ENCODE measurements at regions not wholly inside any gene's neighbourhood (a gene's known extent, or its start where the extent isn't known, plus 50 kb on each side); places are given as distances from the start of the nearest gene placed in this dataset.

- Histone ChIP-seq H3K36me3 (ENCODE audit: control insufficient read depth in 2 of 2, insufficient read depth in 2 of 2, low read length in 2 of 2) (no peaks in the 10 kb centered on the region), H3K9me3 (ENCODE audit: control insufficient read depth in 2 of 2, low read length in 2 of 2) (peaks cover 0 to 2% of the 10 kb centered on the region in 2 donors), H3K27ac (ENCODE audit: low read length) (no peak overlapping the region), H3K27me3 (ENCODE audit: control insufficient read depth in 1 of 2, insufficient read depth in 2 of 2, low read length in 2 of 2) (peaks cover 6 to 9% of the 10 kb centered on the region in 2 donors), H3K4me1 (ENCODE audit: control insufficient read depth, insufficient read depth, low read length) (no peaks in the 10 kb centered on the region), H3K4me3 (ENCODE audit: low read length in 2 of 2) (no peak overlapping the region), H3K9ac (ENCODE audit: low read length in 2 of 2) (no peak overlapping the region)
These were observed 468.6 kb downstream of the BRD1 start for GRCh38 chr22:49359076-49359475.

GRCh38 chr22:49357661-49358440, 469.8 kb downstream of the BRD1 start:
- no peaks in the 10 kb centered on the region for H3K9me3 ChIP-seq (ENCODE audit: control insufficient read depth in 2 of 2, low read length in 2 of 2)
- peaks cover 6 to 13% of the 10 kb centered on the region in 2 donors for H3K27me3 ChIP-seq (ENCODE audit: control insufficient read depth in 1 of 2, insufficient read depth in 2 of 2, low read length in 2 of 2)
- H3K4me3 ChIP-seq (ENCODE audit: low read length in 2 of 2) = no peak overlapping the region
- no peaks in the 10 kb centered on the region for H3K36me3 ChIP-seq (ENCODE audit: control insufficient read depth in 2 of 2, insufficient read depth in 2 of 2, low read length in 2 of 2)
- H3K9ac ChIP-seq (ENCODE audit: low read length in 2 of 2) = no peak overlapping the region
- no peak overlapping the region for H3K27ac ChIP-seq (ENCODE audit: low read length)
- H3K4me1 ChIP-seq (ENCODE audit: control insufficient read depth, insufficient read depth, low read length) = no peaks in the 10 kb centered on the region

DNA sequence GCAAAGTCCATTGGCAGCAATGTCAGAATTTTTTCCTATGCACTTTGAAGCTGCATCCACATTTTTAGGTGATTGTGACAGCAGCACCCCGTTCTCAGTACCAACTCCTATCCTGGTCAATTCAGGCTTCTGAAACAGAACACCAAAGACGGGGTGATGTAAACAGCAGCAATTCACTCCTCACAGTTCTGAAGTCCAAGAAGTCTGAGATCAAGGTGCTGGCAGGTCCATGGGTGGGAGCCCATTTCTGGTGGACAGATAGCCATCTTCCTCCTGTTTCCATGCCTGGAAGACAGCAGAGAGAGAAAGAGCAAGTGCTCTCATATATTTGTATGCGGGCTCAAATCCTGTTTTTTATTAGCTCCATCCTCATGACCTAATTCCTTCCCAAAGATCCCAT, 471.2 kb downstream of the BRD1 start:
- Histone ChIP-seq H3K9ac (ENCODE audit: low read length in 2 of 2) (no peak overlapping the region), H3K36me3 (ENCODE audit: control insufficient read depth in 2 of 2, insufficient read depth in 2 of 2, low read length in 2 of 2) (no peaks in the 10 kb centered on the region), H3K27ac (ENCODE audit: low read length) (no peak overlapping the region), H3K4me1 (ENCODE audit: control insufficient read depth, insufficient read depth, low read length) (peaks cover 3% of the 10 kb centered on the region), H3K9me3 (ENCODE audit: control insufficient read depth in 2 of 2, low read length in 2 of 2) (no peaks in the 10 kb centered on the region), H3K4me3 (ENCODE audit: low read length in 2 of 2) (no peak overlapping the region), H3K27me3 (ENCODE audit: control insufficient read depth in 1 of 2, insufficient read depth in 2 of 2, low read length in 2 of 2) (peaks cover 11 to 14% of the 10 kb centered on the region in 2 donors)

- Histone ChIP-seq H3K9me3 (ENCODE audit: control insufficient read depth in 2 of 2, low read length in 2 of 2) (no peaks in the 10 kb centered on the region), H3K4me1 (ENCODE audit: control insufficient read depth, insufficient read depth, low read length) (peaks cover 3% of the 10 kb centered on the region), H3K27me3 (ENCODE audit: control insufficient read depth in 1 of 2, insufficient read depth in 2 of 2, low read length in 2 of 2) (peaks cover 13 to 15% of the 10 kb centered on the region in 2 donors), H3K4me3 (ENCODE audit: low read length in 2 of 2) (no peak overlapping the region), H3K27ac (ENCODE audit: low read length) (no peak overlapping the region), H3K36me3 (ENCODE audit: control insufficient read depth in 2 of 2, insufficient read depth in 2 of 2, low read length in 2 of 2) (no peaks in the 10 kb centered on the region), H3K9ac (ENCODE audit: low read length in 2 of 2) (no peak overlapping the region)
These were observed 472.3 kb downstream of the BRD1 start for GRCh38 chr22:49355211-49355920.

DNA sequence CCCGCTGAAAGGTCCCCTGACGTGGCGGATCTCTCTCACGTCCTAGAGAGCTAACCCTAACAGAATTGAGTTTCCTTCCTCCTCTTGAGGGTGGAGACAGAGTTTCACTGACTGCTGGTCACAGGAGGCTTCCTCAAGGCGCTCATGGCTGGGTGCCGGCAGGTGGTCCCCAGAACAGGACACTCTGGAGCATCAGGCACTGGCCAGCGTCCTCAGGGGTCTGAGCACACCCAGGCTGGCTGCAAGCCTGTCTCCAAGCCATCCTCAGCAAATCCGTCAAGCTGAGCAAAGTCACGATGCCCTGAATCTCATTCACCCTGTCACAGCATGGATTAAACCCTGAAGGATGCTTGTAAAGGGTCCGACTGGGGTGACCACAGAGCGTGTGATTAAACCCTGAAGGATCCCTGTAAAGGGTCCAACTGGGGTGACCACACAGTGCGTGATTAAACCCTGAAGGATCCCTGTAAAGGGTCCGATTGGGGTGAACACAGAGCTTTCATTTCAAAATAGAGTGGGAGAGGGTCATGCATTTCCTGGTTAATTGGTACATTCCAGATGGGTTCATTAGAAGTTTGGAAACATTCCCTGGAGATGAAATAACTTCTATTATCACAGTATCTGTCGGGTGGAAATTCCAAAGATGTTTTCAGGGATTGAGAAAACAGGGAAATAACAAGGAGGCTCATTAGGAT, 473.0 kb downstream of the BRD1 start:
- no peak overlapping the region for H3K4me3 ChIP-seq (ENCODE audit: low read length in 2 of 2)
- peaks cover 13 to 15% of the 10 kb centered on the region in 2 donors for H3K27me3 ChIP-seq (ENCODE audit: control insufficient read depth in 1 of 2, insufficient read depth in 2 of 2, low read length in 2 of 2)
- no peak overlapping the region for H3K27ac ChIP-seq (ENCODE audit: low read length)
- H3K4me1 ChIP-seq (ENCODE audit: control insufficient read depth, insufficient read depth, low read length) = peaks cover 3% of the 10 kb centered on the region
- no peaks in the 10 kb centered on the region for H3K9me3 ChIP-seq (ENCODE audit: control insufficient read depth in 2 of 2, low read length in 2 of 2)
- no peaks in the 10 kb centered on the region for H3K36me3 ChIP-seq (ENCODE audit: control insufficient read depth in 2 of 2, insufficient read depth in 2 of 2, low read length in 2 of 2)
- H3K9ac ChIP-seq (ENCODE audit: low read length in 2 of 2) = no peak overlapping the region

DNA sequence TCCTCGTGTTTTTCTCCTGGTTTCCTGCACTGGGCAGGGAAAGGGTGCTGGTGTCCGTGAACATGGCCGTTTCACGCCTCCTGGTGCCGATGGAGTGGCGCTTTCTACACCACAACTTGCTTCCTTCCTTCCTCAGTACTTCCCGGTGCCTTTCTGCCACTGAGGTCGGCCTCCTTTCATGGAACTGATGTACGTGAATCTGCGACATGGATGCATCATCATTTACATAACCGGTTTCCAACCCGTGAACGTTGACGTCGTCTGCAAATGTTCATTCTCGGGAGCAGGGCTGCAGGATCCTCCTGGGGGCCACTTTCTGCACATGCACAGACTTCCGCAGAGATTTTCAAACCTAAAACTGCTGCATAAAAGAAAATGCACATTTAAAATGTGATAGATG, 474.4 kb downstream of the BRD1 start:
- Histone ChIP-seq H3K4me1 (ENCODE audit: control insufficient read depth, insufficient read depth, low read length) (peaks cover 3% of the 10 kb centered on the region), H3K27me3 (ENCODE audit: control insufficient read depth in 1 of 2, insufficient read depth in 2 of 2, low read length in 2 of 2) (peaks cover 13 to 14% of the 10 kb centered on the region in 2 donors), H3K9ac (ENCODE audit: low read length in 2 of 2) (no peak overlapping the region), H3K36me3 (ENCODE audit: control insufficient read depth in 2 of 2, insufficient read depth in 2 of 2, low read length in 2 of 2) (no peaks in the 10 kb centered on the region), H3K4me3 (ENCODE audit: low read length in 2 of 2) (no peak overlapping the region), H3K9me3 (ENCODE audit: control insufficient read depth in 2 of 2, low read length in 2 of 2) (no peaks in the 10 kb centered on the region), H3K27ac (ENCODE audit: low read length) (no peak overlapping the region)

DNA sequence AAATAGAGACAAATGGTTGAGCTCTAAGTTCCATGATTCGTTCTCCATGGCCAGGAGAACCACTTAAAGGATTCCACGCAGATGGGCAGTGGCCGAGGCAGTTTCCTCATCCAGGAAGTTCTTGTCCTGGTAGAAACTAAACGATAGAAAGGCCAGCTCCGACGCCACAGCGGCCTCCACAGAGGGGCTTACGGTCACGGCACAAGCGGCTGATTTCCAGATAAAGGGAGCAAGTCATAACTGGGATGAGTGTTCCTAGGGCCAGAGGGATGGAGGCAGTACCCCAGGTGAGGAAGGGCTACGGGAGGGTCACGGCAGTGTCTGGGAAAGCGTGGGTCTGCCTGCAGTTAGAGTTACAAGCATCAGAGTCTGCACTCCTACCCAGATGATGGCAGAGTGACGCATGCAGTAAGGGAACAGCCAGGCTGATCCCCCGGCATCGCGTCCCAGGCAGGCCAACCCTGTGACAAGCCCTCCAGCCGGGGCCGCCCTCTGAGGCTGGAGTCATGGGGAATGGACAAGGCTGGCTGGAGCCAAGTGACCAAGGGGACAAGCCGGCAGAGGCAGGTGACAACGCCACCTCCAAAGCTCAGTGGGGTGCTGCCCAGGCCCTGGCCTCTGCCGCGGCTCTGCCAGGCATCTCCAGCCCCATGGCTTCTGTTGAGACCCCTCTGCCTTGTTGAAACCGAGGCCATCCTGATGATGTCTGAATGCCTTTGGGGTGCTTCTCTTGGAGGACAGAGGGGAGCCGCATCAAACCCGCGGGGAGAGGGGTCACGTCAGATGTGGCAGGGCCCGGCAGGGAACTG, 475.1 kb downstream of the BRD1 start:
- Histone ChIP-seq H3K9me3 (ENCODE audit: control insufficient read depth in 2 of 2, low read length in 2 of 2) (no peaks in the 10 kb centered on the region), H3K27ac (ENCODE audit: low read length) (no peak overlapping the region), H3K9ac (ENCODE audit: low read length in 2 of 2) (no peak overlapping the region), H3K27me3 (ENCODE audit: control insufficient read depth in 1 of 2, insufficient read depth in 2 of 2, low read length in 2 of 2) (peaks cover 11 to 12% of the 10 kb centered on the region in 2 donors), H3K4me1 (ENCODE audit: control insufficient read depth, insufficient read depth, low read length) (peaks cover 3% of the 10 kb centered on the region), H3K4me3 (ENCODE audit: low read length in 2 of 2) (peak overlapping the region in 1 of 2 donors; percentile 44), H3K36me3 (ENCODE audit: control insufficient read depth in 2 of 2, insufficient read depth in 2 of 2, low read length in 2 of 2) (no peaks in the 10 kb centered on the region)

DNA sequence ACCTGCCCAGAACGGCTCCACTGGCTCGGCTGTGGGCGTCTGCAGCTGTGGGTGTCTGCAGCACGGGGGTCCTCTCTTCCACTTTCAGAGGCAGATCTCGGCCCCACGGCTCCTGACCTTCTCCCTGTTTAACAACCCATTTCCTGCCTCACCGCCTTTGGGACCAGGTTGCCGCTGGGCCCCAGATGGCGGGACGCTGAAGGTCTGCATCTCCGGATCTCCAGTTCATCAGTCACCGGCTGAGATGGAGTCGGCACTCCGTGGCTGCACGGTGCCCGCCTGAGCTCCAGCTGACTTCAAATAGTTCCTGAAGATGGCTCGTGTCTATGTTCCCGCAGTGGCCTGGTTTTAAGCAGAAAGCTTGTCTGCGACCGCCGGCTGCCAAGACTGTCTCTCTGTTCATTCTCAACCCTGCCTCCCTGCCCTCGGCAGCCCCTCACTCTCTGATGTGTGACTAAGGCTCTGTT, 475.9 kb downstream of the BRD1 start:
- Histone ChIP-seq H3K9ac (ENCODE audit: low read length in 2 of 2) (no peak overlapping the region), H3K36me3 (ENCODE audit: control insufficient read depth in 2 of 2, insufficient read depth in 2 of 2, low read length in 2 of 2) (no peaks in the 10 kb centered on the region), H3K27me3 (ENCODE audit: control insufficient read depth in 1 of 2, insufficient read depth in 2 of 2, low read length in 2 of 2) (peaks cover 10 to 11% of the 10 kb centered on the region in 2 donors), H3K4me1 (ENCODE audit: control insufficient read depth, insufficient read depth, low read length) (peaks cover 3% of the 10 kb centered on the region), H3K27ac (ENCODE audit: low read length) (no peak overlapping the region), H3K9me3 (ENCODE audit: control insufficient read depth in 2 of 2, low read length in 2 of 2) (no peaks in the 10 kb centered on the region), H3K4me3 (ENCODE audit: low read length in 2 of 2) (peak overlapping the region in 1 of 2 donors; percentile 44)

- peaks cover 3% of the 10 kb centered on the region for H3K4me1 ChIP-seq (ENCODE audit: control insufficient read depth, insufficient read depth, low read length)
- H3K36me3 ChIP-seq (ENCODE audit: control insufficient read depth in 2 of 2, insufficient read depth in 2 of 2, low read length in 2 of 2) = no peaks in the 10 kb centered on the region
- no peak overlapping the region for H3K27ac ChIP-seq (ENCODE audit: low read length)
- no peaks in the 10 kb centered on the region for H3K9me3 ChIP-seq (ENCODE audit: control insufficient read depth in 2 of 2, low read length in 2 of 2)
- no peak overlapping the region for H3K4me3 ChIP-seq (ENCODE audit: low read length in 2 of 2)
- H3K9ac ChIP-seq (ENCODE audit: low read length in 2 of 2) = no peak overlapping the region
- H3K27me3 ChIP-seq (ENCODE audit: control insufficient read depth in 1 of 2, insufficient read depth in 2 of 2, low read length in 2 of 2) = peaks cover 12 to 13% of the 10 kb centered on the region in 2 donors
These were observed 477.1 kb downstream of the BRD1 start for GRCh38 chr22:49350441-49351121.

Data from stomach smooth muscle (tissue), 2 donors.